NT2/D1 (cell line): ENCODE measurements at regions not wholly inside any gene's neighbourhood (a gene's known extent, or its start where the extent isn't known, plus 50 kb on each side); places are given as distances from the start of the nearest gene placed in this dataset.

Experiments used
- SUZ12 ChIP-seq: IDR thresholded peaks from 2 replicates; pipeline ENCODE4 v1.6.1; 2011; ENCODE audit not compliant: insufficient read length, insufficient read depth; ENCODE audit errors: extremely low read depth
- YY1 ChIP-seq: IDR thresholded peaks from 2 replicates; pipeline ENCODE4 v1.6.1; 2011; ENCODE audit not compliant: insufficient read length, insufficient read depth
- ZNF274 ChIP-seq: IDR thresholded peaks from 2 replicates; pipeline ENCODE4 v1.6.1; 2011; ENCODE audit warnings: mild to moderate bottlenecking, low read depth, low read length

DNA sequence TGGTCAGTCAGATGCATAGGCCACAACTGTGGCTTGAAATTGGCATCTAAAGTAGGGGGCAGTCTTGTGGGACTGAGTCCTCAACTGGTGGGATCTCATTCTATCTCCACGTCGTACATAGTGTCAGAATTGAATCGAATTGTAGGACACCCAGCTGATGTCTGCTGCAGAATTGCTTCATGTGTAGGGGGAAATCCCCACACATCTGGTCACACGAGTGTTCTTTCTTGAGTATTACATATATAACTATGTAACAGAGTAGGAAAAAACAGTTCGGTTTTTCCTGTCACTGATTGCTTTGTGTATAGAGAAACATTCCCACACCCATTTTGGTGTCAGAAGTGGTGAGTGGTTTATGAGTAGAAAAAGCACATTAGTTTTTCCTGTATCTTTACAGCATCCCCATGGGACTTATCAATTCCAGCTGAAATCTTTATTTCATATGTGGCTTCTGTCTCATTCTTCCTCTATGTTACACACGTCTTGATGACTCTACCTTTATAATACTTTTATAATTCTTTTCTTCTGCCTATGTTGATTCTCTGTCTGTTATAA, 79.4 kb upstream of the PCGF5 start:
- TF ChIP-seq ZNF274, result no peak
- TF ChIP-seq SUZ12, result no peak
- no peak for TF ChIP-seq YY1
